AG08396 (cell line): ENCODE measurements at regions not wholly inside any gene's neighbourhood (a gene's known extent, or its start where the extent isn't known, plus 50 kb on each side); places are given as distances from the start of the nearest gene placed in this dataset.

Experiments used
- DNase-seq: peaks from one replicate; pipeline ENCODE4 v3.0.0; 2012; ENCODE audit warnings: low spot score, mixed read lengths

- no peak for DNase-seq
Measured at GRCh38 chr2:16016282-16016681, 75.9 kb downstream of the MYCN start.

GRCh38 chr2:16015903-16016265, 75.5 kb downstream of the MYCN start:
- no peak for DNase-seq

- no peak for DNase-seq
Measured at GRCh38 chr2:16015210-16015902, 75.0 kb downstream of the MYCN start.

GRCh38 chr2:16014802-16015201, 74.5 kb downstream of the MYCN start:
- no peak for DNase-seq

GRCh38 chr2:16014041-16014787, 73.9 kb downstream of the MYCN start:
- DNase-seq = no peak

GRCh38 chr2:16013359-16013911, 73.1 kb downstream of the MYCN start:
- DNase-seq = no peak

- DNase-seq = no peak
Measured at GRCh38 chr2:16012626-16013358, 72.4 kb downstream of the MYCN start.

- no peak for DNase-seq
Measured at GRCh38 chr2:16012029-16012596, 71.8 kb downstream of the MYCN start.

- DNase-seq = no peak
Measured at GRCh38 chr2:16011621-16011960, 71.2 kb downstream of the MYCN start.

GRCh38 chr2:16010951-16011620, 70.7 kb downstream of the MYCN start:
- no peak for DNase-seq

GRCh38 chr2:16010011-16010410, 69.7 kb downstream of the MYCN start:
- no peak for DNase-seq

- no peak for DNase-seq
Measured at GRCh38 chr2:16009560-16009959, 69.2 kb downstream of the MYCN start.

- no peak for DNase-seq
Measured at GRCh38 chr2:16008856-16009255, 68.5 kb downstream of the MYCN start.

- DNase-seq = no peak
Measured at GRCh38 chr2:16008331-16008850, 68.0 kb downstream of the MYCN start.

GRCh38 chr2:16007167-16007934, 67.0 kb downstream of the MYCN start:
- DNase-seq = no peak

GRCh38 chr2:16006537-16007166, 66.3 kb downstream of the MYCN start:
- DNase-seq = no peak

GRCh38 chr2:16005816-16006536, 65.6 kb downstream of the MYCN start:
- DNase-seq = no peak

GRCh38 chr2:16005389-16005788, 65.0 kb downstream of the MYCN start:
- DNase-seq = no peak

- no peak for DNase-seq
Measured at GRCh38 chr2:16003809-16004208, 63.5 kb downstream of the MYCN start.

GRCh38 chr2:16003152-16003551, 62.8 kb downstream of the MYCN start:
- DNase-seq = no peak
